PC-3 (cell line): ENCODE measurements at regions not wholly inside any gene's neighbourhood (a gene's known extent, or its start where the extent isn't known, plus 50 kb on each side); places are given as distances from the start of the nearest gene placed in this dataset.

ENCODE experiments used
- EZH2 ChIP-seq: fragments of 300-600 bp; sonication (generic); IDR thresholded peaks from one replicate; pipeline ENCODE4 v1.6.1; 2017; ENCODE audit warnings: antibody characterized with exemption, mild to moderate bottlenecking, low read length; ENCODE audit not compliant: unreplicated experiment
- EZH2phosphoT487 ChIP-seq: fragments of 300-600 bp; sonication (generic); IDR thresholded peaks from 2 replicates; pipeline ENCODE4 v1.6.1; 2018; ENCODE audit warnings: mild to moderate bottlenecking, antibody characterized with exemption, low read length, borderline replicate concordance
- TF ChIP-seq, protein P1 (sequence below): fragments of 300-600 bp; sonication (generic); conservative IDR thresholded peaks from 2 replicates; pipeline ENCODE4 v1.5.1; 2017; ENCODE audit warnings: antibody characterized with exemption, low read depth, mild to moderate bottlenecking, low read length

DNA sequence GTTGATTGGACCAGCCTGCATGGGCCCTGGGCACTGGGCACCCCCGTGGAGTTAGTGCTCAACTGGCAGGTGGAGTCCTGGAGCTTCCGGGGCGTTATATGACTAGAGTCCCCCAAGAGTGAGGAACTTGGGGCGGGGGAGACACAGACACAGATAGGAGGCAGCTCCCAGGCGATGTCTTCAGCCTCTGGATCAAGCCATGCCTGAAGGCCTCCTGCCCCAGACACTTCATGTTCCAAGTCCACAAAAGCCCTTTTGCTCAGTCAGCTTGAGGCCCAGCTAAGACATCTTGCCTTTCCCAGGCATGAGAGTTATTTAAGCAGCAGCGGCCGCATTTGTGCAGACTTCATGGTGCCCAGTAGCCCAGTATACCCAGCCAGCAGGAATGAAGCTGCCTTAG lies 136.6 kb upstream of the CIBAR2 start:
- TF ChIP-seq, protein P1, sequence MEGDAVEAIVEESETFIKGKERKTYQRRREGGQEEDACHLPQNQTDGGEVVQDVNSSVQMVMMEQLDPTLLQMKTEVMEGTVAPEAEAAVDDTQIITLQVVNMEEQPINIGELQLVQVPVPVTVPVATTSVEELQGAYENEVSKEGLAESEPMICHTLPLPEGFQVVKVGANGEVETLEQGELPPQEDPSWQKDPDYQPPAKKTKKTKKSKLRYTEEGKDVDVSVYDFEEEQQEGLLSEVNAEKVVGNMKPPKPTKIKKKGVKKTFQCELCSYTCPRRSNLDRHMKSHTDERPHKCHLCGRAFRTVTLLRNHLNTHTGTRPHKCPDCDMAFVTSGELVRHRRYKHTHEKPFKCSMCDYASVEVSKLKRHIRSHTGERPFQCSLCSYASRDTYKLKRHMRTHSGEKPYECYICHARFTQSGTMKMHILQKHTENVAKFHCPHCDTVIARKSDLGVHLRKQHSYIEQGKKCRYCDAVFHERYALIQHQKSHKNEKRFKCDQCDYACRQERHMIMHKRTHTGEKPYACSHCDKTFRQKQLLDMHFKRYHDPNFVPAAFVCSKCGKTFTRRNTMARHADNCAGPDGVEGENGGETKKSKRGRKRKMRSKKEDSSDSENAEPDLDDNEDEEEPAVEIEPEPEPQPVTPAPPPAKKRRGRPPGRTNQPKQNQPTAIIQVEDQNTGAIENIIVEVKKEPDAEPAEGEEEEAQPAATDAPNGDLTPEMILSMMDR: no peak
- no peak for TF ChIP-seq EZH2
- TF ChIP-seq EZH2phosphoT487: no peak
